ENCODE measurements at regions not wholly inside any gene's neighbourhood (a gene's known extent, or its start where the extent isn't known, plus 50 kb on each side); places are given as distances from the start of the nearest gene placed in this dataset.

GRCh38 chr13:103350147-103350546 is 283.9 kb upstream of the SLC10A2 start:
- Histone ChIP-seq H3K9me3 (ENCODE audit: low read depth) (no peaks in the 10 kb centered on the region), H2AFZ (no peak overlapping the region), H3K4me2 (ENCODE audit: unreplicated experiment) (no peak overlapping the region), H3K9ac (no peak overlapping the region), H3K9me2 (ENCODE audit: insufficient read depth) (no peaks in the 10 kb centered on the region), H3K36me3 (ENCODE audit: low read depth) (no peaks in the 10 kb centered on the region), H3F3A (ENCODE audit: insufficient read depth) (no peaks in the 10 kb centered on the region), H3K79me2 (ENCODE audit: insufficient read depth) (no peaks in the 10 kb centered on the region), H3K4me3 (no peak overlapping the region), H3K27ac (no peak overlapping the region), H3K27me3 (replicated peaks; ENCODE audit: insufficient read depth) (no peaks in the 10 kb centered on the region), H3K4me1 (ENCODE audit: insufficient read depth) (no peaks in the 10 kb centered on the region), H4K20me1 (ENCODE audit: insufficient read depth) (no peaks in the 10 kb centered on the region)
- 27 to 35% methylated on average over 1 of the region's 1 CpG for WGBS, 2 experiments (ENCODE audit: low coverage in 1 of 2, low lambda C conversion rate in 2 of 2, missing lambda C conversion rate in 2 of 2)
- TF ChIP-seq EZH2phosphoT487 (IDR thresholded peaks at IDR 0.05; ENCODE audit: insufficient read depth, low read depth): no peak
- no peak for TF ChIP-seq EZH2 (IDR thresholded peaks at IDR 0.05; ENCODE audit: insufficient read depth, poor library complexity, severe bottlenecking)
- in situ Hi-C loops (cut with MboI): no loop called here
- no peak for DNase-seq

GRCh38 chr13:103349211-103349980 is 283.2 kb upstream of the SLC10A2 start:
- H3K4me3 ChIP-seq: no peak overlapping the region
- no peaks in the 10 kb centered on the region for H3K9me3 ChIP-seq (ENCODE audit: low read depth)
- H3K27me3 ChIP-seq (replicated peaks; ENCODE audit: insufficient read depth): no peaks in the 10 kb centered on the region
- H3K4me1 ChIP-seq (ENCODE audit: insufficient read depth): no peaks in the 10 kb centered on the region
- H3F3A ChIP-seq (ENCODE audit: insufficient read depth): no peaks in the 10 kb centered on the region
- in situ Hi-C loops (cut with MboI): no loop called here
- no peaks in the 10 kb centered on the region for H3K9me2 ChIP-seq (ENCODE audit: insufficient read depth)
- H3K36me3 ChIP-seq (ENCODE audit: low read depth): no peaks in the 10 kb centered on the region
- no peak overlapping the region for H3K27ac ChIP-seq
- no peak for DNase-seq
- H2AFZ ChIP-seq: no peak overlapping the region
- H3K9ac ChIP-seq: no peak overlapping the region
- no peaks in the 10 kb centered on the region for H4K20me1 ChIP-seq (ENCODE audit: insufficient read depth)
- 4 to 7% methylated on average over 6 of the region's 6 CpGs for WGBS, 2 experiments (ENCODE audit: low coverage in 1 of 2, low lambda C conversion rate in 2 of 2, missing lambda C conversion rate in 2 of 2)
- no peaks in the 10 kb centered on the region for H3K79me2 ChIP-seq (ENCODE audit: insufficient read depth)
- H3K4me2 ChIP-seq (ENCODE audit: unreplicated experiment): no peak overlapping the region
- TF ChIP-seq EZH2 (IDR thresholded peaks at IDR 0.05; ENCODE audit: insufficient read depth, poor library complexity, severe bottlenecking) (no peak), EZH2phosphoT487 (IDR thresholded peaks at IDR 0.05; ENCODE audit: insufficient read depth, low read depth) (no peak)

- no peaks in the 10 kb centered on the region for H3F3A ChIP-seq (ENCODE audit: insufficient read depth)
- H3K4me2 ChIP-seq (ENCODE audit: unreplicated experiment): no peak overlapping the region
- H3K4me1 ChIP-seq (ENCODE audit: insufficient read depth): no peaks in the 10 kb centered on the region
- H3K36me3 ChIP-seq (ENCODE audit: low read depth): no peaks in the 10 kb centered on the region
- no peaks in the 10 kb centered on the region for H3K9me3 ChIP-seq (ENCODE audit: low read depth)
- no peaks in the 10 kb centered on the region for H3K9me2 ChIP-seq (ENCODE audit: insufficient read depth)
- no peak overlapping the region for H3K9ac ChIP-seq
- no peak overlapping the region for H2AFZ ChIP-seq
- no peaks in the 10 kb centered on the region for H4K20me1 ChIP-seq (ENCODE audit: insufficient read depth)
- no peaks in the 10 kb centered on the region for H3K27me3 ChIP-seq (replicated peaks; ENCODE audit: insufficient read depth)
- WGBS, 2 experiments (ENCODE audit: low coverage in 1 of 2, low lambda C conversion rate in 2 of 2, missing lambda C conversion rate in 2 of 2): 7% methylated on average over 3 of the region's 3 CpGs
- no peak for DNase-seq
- in situ Hi-C loops (cut with MboI): no loop called here
- TF ChIP-seq EZH2 (IDR thresholded peaks at IDR 0.05; ENCODE audit: insufficient read depth, poor library complexity, severe bottlenecking) (no peak), EZH2phosphoT487 (IDR thresholded peaks at IDR 0.05; ENCODE audit: insufficient read depth, low read depth) (no peak)
- no peaks in the 10 kb centered on the region for H3K79me2 ChIP-seq (ENCODE audit: insufficient read depth)
- no peak overlapping the region for H3K27ac ChIP-seq
- H3K4me3 ChIP-seq: no peak overlapping the region
These were observed 269.0 kb upstream of the SLC10A2 start for GRCh38 chr13:103335241-103335640.

GRCh38 chr13:103331924-103332323 is 265.7 kb upstream of the SLC10A2 start:
- H3K79me2 ChIP-seq (ENCODE audit: insufficient read depth): no peaks in the 10 kb centered on the region
- no peak overlapping the region for H3K4me3 ChIP-seq
- no peaks in the 10 kb centered on the region for H4K20me1 ChIP-seq (ENCODE audit: insufficient read depth)
- TF ChIP-seq EZH2 (IDR thresholded peaks at IDR 0.05; ENCODE audit: insufficient read depth, poor library complexity, severe bottlenecking): no peak
- no peak for TF ChIP-seq EZH2phosphoT487 (IDR thresholded peaks at IDR 0.05; ENCODE audit: insufficient read depth, low read depth)
- no peak for DNase-seq
- H3F3A ChIP-seq (ENCODE audit: insufficient read depth): no peaks in the 10 kb centered on the region
- in situ Hi-C loops (cut with MboI): no loop called here
- no peaks in the 10 kb centered on the region for H3K27me3 ChIP-seq (replicated peaks; ENCODE audit: insufficient read depth)
- no peaks in the 10 kb centered on the region for H3K4me1 ChIP-seq (ENCODE audit: insufficient read depth)
- H3K36me3 ChIP-seq (ENCODE audit: low read depth): no peaks in the 10 kb centered on the region
- no peak overlapping the region for H2AFZ ChIP-seq
- no peaks in the 10 kb centered on the region for H3K9me2 ChIP-seq (ENCODE audit: insufficient read depth)
- no peak overlapping the region for H3K9ac ChIP-seq
- 9 to 12% methylated on average over 4 of the region's 4 CpGs for WGBS, 2 experiments (ENCODE audit: low coverage in 1 of 2, low lambda C conversion rate in 2 of 2, missing lambda C conversion rate in 2 of 2)
- no peaks in the 10 kb centered on the region for H3K9me3 ChIP-seq (ENCODE audit: low read depth)
- no peak overlapping the region for H3K4me2 ChIP-seq (ENCODE audit: unreplicated experiment)
- H3K27ac ChIP-seq: no peak overlapping the region
